ENCODE measurements at regions not wholly inside any gene's neighbourhood (a gene's known extent, or its start where the extent isn't known, plus 50 kb on each side); places are given as distances from the start of the nearest gene placed in this dataset.

DNA sequence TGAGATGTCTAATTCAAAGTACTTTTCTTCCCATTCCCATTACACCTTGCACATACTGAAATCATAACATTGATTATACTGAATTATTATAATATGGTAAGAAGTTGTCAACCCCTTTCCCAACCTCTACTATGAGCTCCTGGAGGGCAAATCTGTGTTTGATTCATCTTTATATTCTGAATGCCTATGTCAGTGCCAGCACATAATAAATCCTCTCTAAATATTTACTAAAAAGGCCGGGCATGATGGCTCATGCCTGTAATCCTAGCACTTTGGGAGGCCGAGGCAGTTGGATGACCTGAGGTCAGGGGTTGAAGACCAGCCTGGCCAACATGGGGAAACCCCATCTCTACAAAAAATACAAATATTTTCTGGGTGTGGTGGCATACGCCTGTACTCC is 392.5 kb upstream of the CADM2 start:
- TF ChIP-seq, protein P1, sequence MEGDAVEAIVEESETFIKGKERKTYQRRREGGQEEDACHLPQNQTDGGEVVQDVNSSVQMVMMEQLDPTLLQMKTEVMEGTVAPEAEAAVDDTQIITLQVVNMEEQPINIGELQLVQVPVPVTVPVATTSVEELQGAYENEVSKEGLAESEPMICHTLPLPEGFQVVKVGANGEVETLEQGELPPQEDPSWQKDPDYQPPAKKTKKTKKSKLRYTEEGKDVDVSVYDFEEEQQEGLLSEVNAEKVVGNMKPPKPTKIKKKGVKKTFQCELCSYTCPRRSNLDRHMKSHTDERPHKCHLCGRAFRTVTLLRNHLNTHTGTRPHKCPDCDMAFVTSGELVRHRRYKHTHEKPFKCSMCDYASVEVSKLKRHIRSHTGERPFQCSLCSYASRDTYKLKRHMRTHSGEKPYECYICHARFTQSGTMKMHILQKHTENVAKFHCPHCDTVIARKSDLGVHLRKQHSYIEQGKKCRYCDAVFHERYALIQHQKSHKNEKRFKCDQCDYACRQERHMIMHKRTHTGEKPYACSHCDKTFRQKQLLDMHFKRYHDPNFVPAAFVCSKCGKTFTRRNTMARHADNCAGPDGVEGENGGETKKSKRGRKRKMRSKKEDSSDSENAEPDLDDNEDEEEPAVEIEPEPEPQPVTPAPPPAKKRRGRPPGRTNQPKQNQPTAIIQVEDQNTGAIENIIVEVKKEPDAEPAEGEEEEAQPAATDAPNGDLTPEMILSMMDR (IDR thresholded peaks at IDR 0.05): no peak
- no peak for TF ChIP-seq POLR2A (IDR thresholded peaks at IDR 0.05)

Measured in prostate gland (tissue), 2 donors.